ENCODE measurements at regions not wholly inside any gene's neighbourhood (a gene's known extent, or its start where the extent isn't known, plus 50 kb on each side); places are given as distances from the start of the nearest gene placed in this dataset.

- no peak for DNase-seq (ENCODE audit: low spot score)
These were observed 119.9 kb upstream of the MAFB start for GRCh38 chr20:40808936-40809335.

GRCh38 chr20:40809361-40809760 is 120.3 kb upstream of the MAFB start:
- DNase-seq (ENCODE audit: low spot score): no peak

DNA sequence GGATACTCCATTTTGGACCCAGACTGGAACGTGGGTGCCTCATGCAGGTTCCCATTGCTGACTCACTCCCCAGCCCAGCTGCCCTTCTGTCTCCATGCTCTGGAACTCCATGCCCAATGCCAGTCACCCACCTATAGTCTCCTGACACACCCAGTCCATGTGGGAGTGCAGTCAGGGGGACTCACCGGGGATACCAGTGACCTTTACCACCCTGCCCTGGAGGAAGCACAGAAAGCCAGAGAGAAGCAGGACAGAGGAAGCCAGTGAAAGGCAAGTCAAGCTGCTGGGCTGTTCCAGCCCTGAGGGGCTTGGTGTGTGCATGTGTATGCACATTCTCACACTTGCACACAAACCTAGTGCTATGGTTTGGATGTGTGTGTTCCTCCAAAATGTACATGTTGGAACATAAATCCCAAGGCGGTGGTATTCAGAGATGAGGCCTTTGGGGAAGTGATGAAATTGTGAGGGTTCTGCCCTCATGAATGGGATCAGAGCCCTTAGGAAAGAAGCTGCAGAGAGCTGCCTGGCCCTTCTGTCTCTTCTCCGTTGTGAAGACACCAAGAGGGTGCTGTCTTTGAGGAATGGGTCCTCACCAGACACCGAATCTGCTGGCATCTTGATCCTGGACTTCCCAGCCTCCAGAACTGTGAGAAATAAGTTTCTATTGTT is 121.4 kb upstream of the MAFB start:
- DNase-seq (ENCODE audit: low spot score): no peak

DNA sequence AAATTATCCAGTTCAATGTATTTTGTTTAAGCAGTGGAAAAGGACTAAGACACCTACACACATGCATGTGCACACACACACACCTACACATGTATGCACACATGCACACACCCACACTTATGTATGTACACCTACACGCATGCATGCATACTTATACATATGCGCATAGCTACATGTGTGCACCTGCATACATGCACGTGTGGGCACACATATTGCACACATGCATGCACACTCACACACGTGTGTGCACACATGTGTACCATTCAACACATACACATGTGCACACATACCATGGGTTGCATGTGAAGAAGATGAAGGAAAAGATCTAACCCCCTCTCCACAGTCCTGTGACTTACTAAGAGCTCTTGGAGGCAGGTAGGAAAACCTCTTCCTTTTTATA is 122.0 kb upstream of the MAFB start:
- no peak for DNase-seq (ENCODE audit: low spot score)

GRCh38 chr20:40811660-40812414 is 122.8 kb upstream of the MAFB start:
- DNase-seq (ENCODE audit: low spot score): no peak

DNA sequence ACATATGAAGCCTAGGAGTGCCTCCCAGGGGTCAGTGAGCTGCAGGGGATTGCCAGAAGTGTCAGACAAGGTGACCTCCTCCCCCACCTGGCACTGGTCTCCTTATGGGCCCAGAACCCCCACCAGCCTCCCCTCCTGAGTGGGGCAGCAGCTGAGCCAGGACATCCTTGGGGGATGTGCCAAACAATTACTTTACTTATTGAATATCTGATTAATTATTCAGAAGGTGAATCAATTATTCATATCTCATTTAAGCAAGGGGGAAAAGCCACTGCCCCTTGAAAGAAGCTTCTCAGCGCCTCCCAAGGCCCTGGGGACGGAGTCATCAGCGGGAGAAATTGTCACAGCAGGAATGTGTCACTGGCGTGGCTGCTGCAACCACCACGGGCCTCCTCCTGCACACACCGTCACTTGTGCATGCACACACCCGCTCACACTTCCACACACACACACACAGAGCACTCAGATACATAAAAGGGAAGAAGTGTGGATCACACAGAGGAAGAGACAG is 123.4 kb upstream of the MAFB start:
- no peak for DNase-seq (ENCODE audit: low spot score)

GRCh38 chr20:40813029-40813431 is 124.0 kb upstream of the MAFB start:
- no peak for DNase-seq (ENCODE audit: low spot score)

- DNase-seq (ENCODE audit: low spot score): no peak
These were observed 124.9 kb upstream of the MAFB start for GRCh38 chr20:40813708-40814630.

- no peak for DNase-seq (ENCODE audit: low spot score)
These were observed 125.6 kb upstream of the MAFB start for GRCh38 chr20:40814631-40814960.

GRCh38 chr20:40815156-40816038 is 126.4 kb upstream of the MAFB start:
- no peak for DNase-seq (ENCODE audit: low spot score)

GRCh38 chr20:40816039-40816352 is 127.0 kb upstream of the MAFB start:
- no peak for DNase-seq (ENCODE audit: low spot score)

GRCh38 chr20:40821429-40821828 is 132.4 kb upstream of the MAFB start:
- no peak for DNase-seq (ENCODE audit: low spot score)

DNA sequence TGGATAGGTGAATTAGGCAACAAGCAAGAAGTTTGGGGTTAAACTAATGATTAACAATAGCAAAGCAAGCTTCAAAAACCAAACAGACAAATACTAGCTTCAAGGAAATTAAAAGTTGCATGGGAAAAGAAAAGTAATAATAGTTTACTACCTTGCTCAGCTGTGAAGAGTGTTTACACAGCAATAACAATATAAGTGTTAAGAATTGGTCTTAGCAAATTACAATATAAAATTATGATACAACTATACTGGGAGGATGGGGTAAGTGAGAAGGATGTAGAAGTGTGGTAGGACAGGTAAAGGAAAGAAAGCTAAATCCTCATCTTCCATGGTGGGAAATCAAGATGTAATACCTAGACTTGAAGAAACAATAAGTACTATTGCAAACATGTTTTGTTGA is 137.7 kb upstream of the MAFB start:
- no peak for DNase-seq (ENCODE audit: low spot score)

GRCh38 chr20:40835321-40835720 is 146.3 kb upstream of the MAFB start:
- DNase-seq (ENCODE audit: low spot score): no peak

DNA sequence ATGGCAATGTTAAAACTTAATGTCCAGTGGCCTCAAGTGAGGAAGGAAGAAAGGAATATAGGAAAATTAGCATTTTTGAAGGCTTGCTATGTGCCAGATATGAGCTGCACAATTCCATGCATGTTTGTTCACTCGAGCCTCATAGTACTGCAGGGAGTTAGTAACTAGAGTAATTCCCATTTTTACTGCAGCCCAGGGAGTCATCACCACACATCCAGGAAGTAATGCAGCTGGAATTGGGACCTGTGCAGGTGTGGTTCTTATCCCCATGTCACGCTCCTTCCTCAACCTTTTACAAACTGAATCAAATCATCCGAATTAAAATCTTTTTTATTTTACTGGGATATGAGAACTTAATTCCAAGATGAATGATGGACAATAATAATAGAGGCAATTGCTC is 149.5 kb upstream of the MAFB start:
- DNase-seq (ENCODE audit: low spot score): no peak

GRCh38 chr20:40843251-40843650 is 154.2 kb upstream of the MAFB start:
- no peak for DNase-seq (ENCODE audit: low spot score)

GRCh38 chr20:40844332-40844731 is 155.3 kb upstream of the MAFB start:
- DNase-seq (ENCODE audit: low spot score): no peak

DNA sequence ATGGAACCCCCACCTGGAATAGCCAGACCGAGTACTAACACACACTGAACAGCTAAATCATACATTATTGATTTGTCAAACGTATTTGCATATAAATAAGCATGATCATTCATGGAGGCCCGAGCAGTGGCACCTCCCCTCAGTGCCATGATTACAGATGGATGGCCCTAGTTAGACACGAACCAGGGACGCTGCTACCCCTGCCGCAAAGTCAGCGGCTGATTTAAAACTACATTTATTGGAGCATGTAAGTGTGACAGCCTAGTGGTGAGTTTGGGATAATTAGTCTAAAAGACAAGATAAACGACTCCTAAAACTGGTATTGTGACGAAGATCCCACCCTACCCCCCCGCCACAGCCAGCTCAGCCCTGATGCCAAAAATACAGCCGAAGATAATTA is 159.1 kb upstream of the MAFB start:
- no peak for DNase-seq (ENCODE audit: low spot score)

DNA sequence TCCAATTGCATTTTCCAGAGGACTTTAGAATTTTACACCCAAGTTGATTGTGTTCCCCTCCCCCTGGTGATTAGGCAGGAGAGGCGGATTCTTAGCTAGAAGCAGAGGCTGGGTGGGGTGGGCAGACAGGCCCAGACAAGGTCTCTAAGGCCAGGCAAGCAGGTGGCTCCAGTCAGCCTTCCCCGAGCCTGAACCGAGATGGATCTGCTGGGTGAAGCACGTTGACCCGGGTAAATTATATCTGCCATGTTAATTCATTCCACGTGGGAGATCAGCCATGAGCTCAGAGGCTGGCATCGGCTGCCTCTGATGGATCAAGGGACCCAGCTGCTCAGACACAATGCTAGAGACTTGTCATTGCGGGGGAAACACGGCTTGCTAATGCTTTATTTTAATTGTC is 159.5 kb upstream of the MAFB start:
- no peak for DNase-seq (ENCODE audit: low spot score)

DNA sequence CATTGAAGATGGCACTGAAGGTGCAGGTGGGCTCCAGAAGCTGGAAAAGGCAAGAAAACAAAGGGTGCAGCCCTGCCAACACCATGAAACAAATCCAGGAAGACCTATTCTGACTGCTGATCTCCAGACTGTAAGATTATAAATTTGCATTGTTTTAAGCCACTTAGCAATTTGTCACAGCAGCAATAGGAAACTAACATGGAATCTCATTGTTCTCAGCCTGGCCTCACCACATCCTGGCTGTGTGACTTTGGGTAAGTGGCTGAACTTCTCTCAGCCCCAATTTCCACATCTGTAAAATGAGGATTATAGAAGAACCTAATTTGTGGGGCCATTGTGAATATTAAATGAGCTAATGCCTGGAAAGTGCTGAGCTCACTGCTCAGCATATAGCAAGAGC is 160.4 kb upstream of the MAFB start:
- DNase-seq (ENCODE audit: low spot score): no peak

DNA sequence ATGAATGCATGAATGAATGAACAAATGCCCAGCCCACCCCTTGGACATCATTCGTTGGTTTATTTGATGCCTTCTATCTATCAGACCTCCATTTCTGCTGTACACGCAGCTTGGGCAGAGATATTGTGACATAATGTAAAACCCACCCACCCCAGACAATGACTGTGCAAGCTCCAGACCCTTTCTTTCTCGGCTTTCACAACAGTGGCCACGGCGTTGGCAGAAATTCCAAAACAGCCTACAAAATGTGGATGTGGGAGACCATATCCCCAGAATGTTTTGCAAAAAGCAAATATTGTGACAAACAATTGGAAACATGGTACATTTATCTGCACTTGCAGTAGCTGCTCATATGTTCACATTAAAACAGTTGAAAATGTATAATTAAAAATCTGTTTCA is 162.0 kb upstream of the MAFB start:
- DNase-seq (ENCODE audit: low spot score): no peak

DNA sequence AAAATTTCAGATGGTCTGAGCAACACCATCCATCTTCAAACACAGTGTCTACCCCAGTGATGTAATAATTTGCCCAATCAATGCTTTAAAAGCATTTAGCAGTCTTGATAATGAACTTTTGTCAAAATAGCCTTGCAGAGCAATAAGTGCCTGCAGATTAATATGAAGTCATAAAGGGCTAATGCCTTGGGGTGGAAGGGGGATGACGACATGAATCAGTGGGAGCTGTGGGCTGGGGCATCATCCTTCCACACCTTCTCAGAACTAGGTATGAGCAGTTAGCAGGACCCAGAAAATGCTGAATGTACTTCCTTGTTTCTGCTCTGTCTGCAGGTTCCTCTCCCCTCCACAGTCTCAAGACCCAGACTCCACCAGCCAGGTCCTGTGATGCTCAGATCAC is 166.2 kb upstream of the MAFB start:
- no peak for DNase-seq (ENCODE audit: low spot score)
